ENCODE measurements at regions not wholly inside any gene's neighbourhood (a gene's known extent, or its start where the extent isn't known, plus 50 kb on each side); places are given as distances from the start of the nearest gene placed in this dataset.

DNA sequence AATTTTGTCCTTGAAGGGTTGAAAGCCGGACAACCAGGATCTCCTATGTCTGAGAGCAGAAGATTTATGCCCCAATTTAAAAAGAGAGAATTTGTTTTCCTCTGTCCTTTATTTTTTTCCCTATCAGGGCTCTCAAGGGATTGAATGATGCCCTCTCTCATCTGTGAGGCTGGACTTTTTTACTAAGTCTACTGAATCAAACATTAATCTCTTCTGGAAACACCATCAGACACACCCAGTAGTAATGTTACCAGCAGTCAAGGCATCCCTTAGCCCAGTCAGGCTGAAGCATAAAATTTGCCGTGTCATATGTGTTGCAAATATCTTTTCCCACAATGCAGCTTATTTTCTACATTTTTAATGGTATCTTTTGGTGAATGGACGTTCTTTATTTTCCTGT is 1497.9 kb downstream of the MAT2B start:
- peaks cover 5% of the 10 kb centered on the region for H3K9me3 Mint-ChIP-seq
- DNase-seq (no peak), ATAC-seq (no peak)
- no peak overlapping the region for H3K27ac Mint-ChIP-seq
- H3K27me3 Mint-ChIP-seq: no peaks in the 10 kb centered on the region
- H3K36me3 Mint-ChIP-seq (ENCODE audit: low read depth): no peaks in the 10 kb centered on the region
- CTCF ChIA-PET: no interaction called here
- no peak overlapping the region for H3K4me3 Mint-ChIP-seq
- POLR2A ChIA-PET: no interaction called here
- TF ChIP-seq, protein P1, sequence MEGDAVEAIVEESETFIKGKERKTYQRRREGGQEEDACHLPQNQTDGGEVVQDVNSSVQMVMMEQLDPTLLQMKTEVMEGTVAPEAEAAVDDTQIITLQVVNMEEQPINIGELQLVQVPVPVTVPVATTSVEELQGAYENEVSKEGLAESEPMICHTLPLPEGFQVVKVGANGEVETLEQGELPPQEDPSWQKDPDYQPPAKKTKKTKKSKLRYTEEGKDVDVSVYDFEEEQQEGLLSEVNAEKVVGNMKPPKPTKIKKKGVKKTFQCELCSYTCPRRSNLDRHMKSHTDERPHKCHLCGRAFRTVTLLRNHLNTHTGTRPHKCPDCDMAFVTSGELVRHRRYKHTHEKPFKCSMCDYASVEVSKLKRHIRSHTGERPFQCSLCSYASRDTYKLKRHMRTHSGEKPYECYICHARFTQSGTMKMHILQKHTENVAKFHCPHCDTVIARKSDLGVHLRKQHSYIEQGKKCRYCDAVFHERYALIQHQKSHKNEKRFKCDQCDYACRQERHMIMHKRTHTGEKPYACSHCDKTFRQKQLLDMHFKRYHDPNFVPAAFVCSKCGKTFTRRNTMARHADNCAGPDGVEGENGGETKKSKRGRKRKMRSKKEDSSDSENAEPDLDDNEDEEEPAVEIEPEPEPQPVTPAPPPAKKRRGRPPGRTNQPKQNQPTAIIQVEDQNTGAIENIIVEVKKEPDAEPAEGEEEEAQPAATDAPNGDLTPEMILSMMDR (IDR thresholded peaks at IDR 0.05): no peak
- no peaks in the 10 kb centered on the region for H3K4me1 Mint-ChIP-seq (ENCODE audit: low read depth)
- intact Hi-C loops (cut with micrococcal nuclease): no loop called here

DNA sequence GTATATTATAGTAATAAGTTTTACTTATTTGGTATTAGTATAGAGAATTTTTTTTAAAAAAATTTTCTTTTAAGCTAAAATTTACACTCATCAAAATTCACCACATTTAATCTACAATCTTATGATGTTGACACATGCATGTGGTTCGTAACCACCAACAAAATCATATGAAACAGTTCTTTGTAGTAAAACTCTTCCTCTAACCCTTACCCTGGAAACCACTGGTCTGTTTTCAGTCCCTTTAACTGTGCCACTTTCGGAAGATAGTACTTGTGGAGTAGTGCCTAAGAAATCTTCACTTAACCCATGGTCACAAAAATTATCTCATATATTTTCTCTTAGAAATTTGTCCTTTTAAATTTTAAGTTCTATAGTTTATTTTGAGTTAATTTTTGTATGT is 1498.8 kb downstream of the MAT2B start:
- TF ChIP-seq, protein P1 (IDR thresholded peaks at IDR 0.05): no peak
- no peak for DNase-seq
- ATAC-seq: no peak
- intact Hi-C loops (cut with micrococcal nuclease): no loop called here
- Mint-ChIP-seq H3K4me3 (no peak overlapping the region), H3K27ac (no peak overlapping the region), H3K27me3 (no peaks in the 10 kb centered on the region), H3K4me1 (ENCODE audit: low read depth) (no peaks in the 10 kb centered on the region), H3K36me3 (ENCODE audit: low read depth) (no peaks in the 10 kb centered on the region), H3K9me3 (peaks cover 5% of the 10 kb centered on the region)
- ChIA-PET POLR2A (no interaction called here), CTCF (no interaction called here)

DNA sequence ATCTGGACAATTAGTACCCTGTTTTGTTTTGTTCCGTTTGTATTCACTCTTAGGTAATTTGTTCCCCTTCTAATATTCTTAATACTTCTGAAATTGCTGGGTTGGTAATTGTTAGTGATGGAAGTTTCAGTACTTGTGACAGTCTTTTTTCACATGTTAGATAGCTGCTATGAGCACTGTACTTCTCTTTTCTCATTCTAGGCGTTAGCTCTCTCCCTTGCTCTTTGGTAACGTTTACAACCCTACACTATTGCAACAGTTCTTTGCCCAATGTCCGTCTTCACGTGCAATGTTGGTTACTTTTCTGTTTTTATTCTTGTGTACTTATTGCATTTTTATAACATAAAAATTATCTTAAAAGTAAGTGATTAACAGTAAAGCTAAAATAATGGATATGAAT is 1509.0 kb downstream of the MAT2B start:
- DNase-seq (no peak), ATAC-seq (no peak)
- POLR2A ChIA-PET: no interaction called here
- H3K9me3 Mint-ChIP-seq: peaks cover 7% of the 10 kb centered on the region
- no peak overlapping the region for H3K27ac Mint-ChIP-seq
- TF ChIP-seq, protein P1 (IDR thresholded peaks at IDR 0.05): no peak
- intact Hi-C loops (cut with micrococcal nuclease): no loop called here
- H3K4me1 Mint-ChIP-seq (ENCODE audit: low read depth): no peaks in the 10 kb centered on the region
- H3K36me3 Mint-ChIP-seq (ENCODE audit: low read depth): no peaks in the 10 kb centered on the region
- no peaks in the 10 kb centered on the region for H3K27me3 Mint-ChIP-seq
- no peak overlapping the region for H3K4me3 Mint-ChIP-seq
- CTCF ChIA-PET: no interaction called here

DNA sequence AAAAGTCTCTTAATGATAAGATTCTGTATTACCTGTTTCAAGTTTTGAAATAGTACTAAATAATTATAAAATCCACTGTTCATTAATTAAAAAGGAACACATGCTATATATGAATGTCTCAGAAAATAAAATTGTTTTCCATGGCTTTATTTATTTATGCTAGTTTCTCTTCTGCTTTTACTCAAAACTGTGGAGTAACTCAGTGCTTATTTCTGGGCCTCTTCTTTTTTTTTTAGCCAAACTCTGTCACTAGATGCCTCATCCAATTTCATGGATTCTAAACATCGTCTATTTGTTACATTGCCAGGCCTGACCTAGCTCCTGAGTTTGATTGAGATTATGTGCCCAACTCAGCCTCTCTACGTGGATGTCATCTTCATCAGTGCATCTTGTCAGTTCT is 1509.7 kb downstream of the MAT2B start:
- ATAC-seq (no peak), DNase-seq (no peak)
- POLR2A ChIA-PET: no interaction called here
- CTCF ChIA-PET: no interaction called here
- intact Hi-C loops (cut with micrococcal nuclease): no loop called here
- Mint-ChIP-seq H3K9me3 (peaks cover 7% of the 10 kb centered on the region), H3K27ac (no peak overlapping the region), H3K4me1 (ENCODE audit: low read depth) (no peaks in the 10 kb centered on the region), H3K4me3 (no peak overlapping the region), H3K27me3 (no peaks in the 10 kb centered on the region), H3K36me3 (ENCODE audit: low read depth) (no peaks in the 10 kb centered on the region)
- TF ChIP-seq, protein P1 (IDR thresholded peaks at IDR 0.05): no peak

DNA sequence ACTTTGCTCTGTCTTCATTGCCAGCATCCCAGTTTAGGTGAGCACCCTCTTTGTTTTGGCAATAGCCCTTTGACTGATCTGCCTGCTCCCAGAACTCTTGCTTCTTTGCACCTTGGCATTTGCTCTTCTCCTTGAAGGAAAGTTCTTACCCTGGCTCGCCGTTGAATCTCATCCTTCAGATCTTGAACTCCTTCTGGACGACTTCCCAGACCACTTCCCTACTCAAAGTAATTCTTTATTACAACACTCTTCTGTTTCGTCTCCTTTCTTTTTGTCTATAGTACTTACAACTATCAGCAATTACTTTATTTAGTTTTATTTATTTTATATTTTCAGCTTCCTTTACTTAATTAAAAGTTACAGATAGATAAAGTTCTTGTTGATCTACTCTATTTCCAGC is 1510.1 kb downstream of the MAT2B start:
- H3K36me3 Mint-ChIP-seq (ENCODE audit: low read depth): no peaks in the 10 kb centered on the region
- no peak overlapping the region for H3K27ac Mint-ChIP-seq
- TF ChIP-seq, protein P1 (IDR thresholded peaks at IDR 0.05): no peak
- peaks cover 7% of the 10 kb centered on the region for H3K9me3 Mint-ChIP-seq
- no peak overlapping the region for H3K4me3 Mint-ChIP-seq
- POLR2A ChIA-PET: no interaction called here
- ATAC-seq: no peak
- H3K4me1 Mint-ChIP-seq (ENCODE audit: low read depth): no peaks in the 10 kb centered on the region
- DNase-seq: no peak
- H3K27me3 Mint-ChIP-seq: no peaks in the 10 kb centered on the region
- intact Hi-C loops (cut with micrococcal nuclease): no loop called here
- CTCF ChIA-PET: interaction anchor here (0.6 kb wide), 1 partner anchor 738 kb away, joined by 3 read pairs; no protein-coding TSS in a partner anchor

All from activated CD8-positive, alpha-beta T cell treated with anti-CD3 and anti-CD28 coated beads for 36 hours (primary cell).